Cardiac fibroblast (primary cell): ENCODE measurements at regions not wholly inside any gene's neighbourhood (a gene's known extent, or its start where the extent isn't known, plus 50 kb on each side); places are given as distances from the start of the nearest gene placed in this dataset.

Experiments used
- DNase-seq, 2 donors: peaks; one replicate each; pipeline versions ENCODE4 v3.0.0 to v3.0.0-alpha.2; 2010; ENCODE audit warnings: low read depth in 2 of 2
- H3K4me3 ChIP-seq, 2 donors: replicated peaks in 1 of 2; 1 replicate in 1 of 2; 2 replicates in 1 of 2; pipeline ENCODE4 v1.5.1; 2011; ENCODE audit warnings: low read depth in 2 of 2, low read length in 2 of 2, mild to moderate bottlenecking in 2 of 2, moderate library complexity in 1 of 2
- CTCF ChIP-seq: IDR thresholded peaks from one replicate; pipeline ENCODE4 v1.5.1; 2011; ENCODE audit warnings: low read depth, mild to moderate bottlenecking, low read length, inconsistent platforms

GRCh38 chr9:115378758-115379157, 260.8 kb upstream of the TNC start:
- no peak for DNase-seq
- TF ChIP-seq CTCF = no peak
- H3K4me3 ChIP-seq = no peak overlapping the region

- no peak for TF ChIP-seq CTCF
- no peak for DNase-seq
- H3K4me3 ChIP-seq = no peak overlapping the region
Measured at GRCh38 chr9:115379719-115380118, 261.8 kb upstream of the TNC start.

- H3K4me3 ChIP-seq = no peak overlapping the region
- no peak for DNase-seq
- TF ChIP-seq CTCF = no peak
Measured at GRCh38 chr9:115382865-115383264, 264.9 kb upstream of the TNC start.

GRCh38 chr9:115385383-115386122, 267.6 kb upstream of the TNC start:
- H3K4me3 ChIP-seq = no peak overlapping the region
- DNase-seq = no peak
- no peak for TF ChIP-seq CTCF

- DNase-seq = no peak
- no peak overlapping the region for H3K4me3 ChIP-seq
- no peak for TF ChIP-seq CTCF
Measured at GRCh38 chr9:115386963-115387770, 269.2 kb upstream of the TNC start.

- no peak for DNase-seq
- no peak for TF ChIP-seq CTCF
- no peak overlapping the region for H3K4me3 ChIP-seq
Measured at GRCh38 chr9:115391168-115391825, 273.3 kb upstream of the TNC start.
